ENCODE measurements at regions not wholly inside any gene's neighbourhood (a gene's known extent, or its start where the extent isn't known, plus 50 kb on each side); places are given as distances from the start of the nearest gene placed in this dataset.

GRCh38 chrX:38965888-38966287, 164.6 kb downstream of the MID1IP1 start:
- H3K4me3 ChIP-seq (ENCODE audit: low read depth, low read length), result no peak overlapping the region
- TF ChIP-seq CTCF (IDR thresholded peaks at IDR 0.05; ENCODE audit: low read depth, low read length, missing control alignments), result no peak
- in situ Hi-C loops (cut with HindIII; ENCODE audit: low sequenced_read_pairs), result no loop called here
- DNase-seq (ENCODE audit: low read depth), result no peak

GRCh38 chrX:38968344-38969216, 167.3 kb downstream of the MID1IP1 start:
- in situ Hi-C loops (cut with HindIII; ENCODE audit: low sequenced_read_pairs), result no loop called here
- no peak for TF ChIP-seq CTCF (IDR thresholded peaks at IDR 0.05; ENCODE audit: low read depth, low read length, missing control alignments)
- no peak overlapping the region for H3K4me3 ChIP-seq (ENCODE audit: low read depth, low read length)
- DNase-seq (ENCODE audit: low read depth), result no peak

- no peak overlapping the region for H3K4me3 ChIP-seq (ENCODE audit: low read depth, low read length)
- in situ Hi-C loops (cut with HindIII; ENCODE audit: low sequenced_read_pairs), result no loop called here
- no peak for TF ChIP-seq CTCF (IDR thresholded peaks at IDR 0.05; ENCODE audit: low read depth, low read length, missing control alignments)
- DNase-seq (ENCODE audit: low read depth), result no peak
Observed at GRCh38 chrX:38970074-38970473, 168.8 kb downstream of the MID1IP1 start.

- DNase-seq (ENCODE audit: low read depth), result no peak
- TF ChIP-seq CTCF (IDR thresholded peaks at IDR 0.05; ENCODE audit: low read depth, low read length, missing control alignments), result no peak
- in situ Hi-C loops (cut with HindIII; ENCODE audit: low sequenced_read_pairs), result no loop called here
Observed at GRCh38 chrX:38970845-38971244, 169.6 kb downstream of the MID1IP1 start.

GRCh38 chrX:38973322-38973721, 172.1 kb downstream of the MID1IP1 start:
- no peak overlapping the region for H3K4me3 ChIP-seq (ENCODE audit: low read depth, low read length)
- no peak for DNase-seq (ENCODE audit: low read depth)
- in situ Hi-C loops (cut with HindIII; ENCODE audit: low sequenced_read_pairs), result no loop called here
- TF ChIP-seq CTCF (IDR thresholded peaks at IDR 0.05; ENCODE audit: low read depth, low read length, missing control alignments), result no peak

More at GRCh38 chrX:38970845-38971244, 169.6 kb downstream of the MID1IP1 start:
- no peak overlapping the region for H3K4me3 ChIP-seq (ENCODE audit: low read depth, low read length)

GRCh38 chrX:38974542-38974941, 173.3 kb downstream of the MID1IP1 start:
- DNase-seq (ENCODE audit: low read depth), result no peak
- TF ChIP-seq CTCF (IDR thresholded peaks at IDR 0.05; ENCODE audit: low read depth, low read length, missing control alignments), result no peak
- in situ Hi-C loops (cut with HindIII; ENCODE audit: low sequenced_read_pairs), result no loop called here
- no peak overlapping the region for H3K4me3 ChIP-seq (ENCODE audit: low read depth, low read length)
